ENCODE measurements at regions not wholly inside any gene's neighbourhood (a gene's known extent, or its start where the extent isn't known, plus 50 kb on each side); places are given as distances from the start of the nearest gene placed in this dataset.
"Not testable (repeated sequence)": the region's sequence is repeated elsewhere in the genome, so short reads cannot be mapped to it uniquely, and the experiment has no call there.

- TF ChIP-seq CTCF (IDR thresholded peaks at IDR 0.05; ENCODE audit: low read depth, low read length) = no peak
- in situ Hi-C loops (cut with HindIII; ENCODE audit: low sequenced_read_pairs) = no loop called here
- no peak overlapping the region for H3K4me3 ChIP-seq (ENCODE audit: low read depth, low read length)
- peak; percentile 71 for DNase-seq (ENCODE audit: low read depth, low spot score)
These were observed 266.6 kb upstream of the TBL1XR1 start for GRCh38 chr3:177463863-177464262.

GRCh38 chr3:177464392-177465256 lies 267.3 kb upstream of the TBL1XR1 start:
- in situ Hi-C loops (cut with HindIII; ENCODE audit: low sequenced_read_pairs) = no loop called here
- no peak for DNase-seq (ENCODE audit: low read depth, low spot score)
- H3K4me3 ChIP-seq (ENCODE audit: low read depth, low read length) = no peak overlapping the region
- no peak for TF ChIP-seq CTCF (IDR thresholded peaks at IDR 0.05; ENCODE audit: low read depth, low read length)

GRCh38 chr3:177465257-177465642 lies 268.0 kb upstream of the TBL1XR1 start:
- H3K4me3 ChIP-seq (ENCODE audit: low read depth, low read length) = no peak overlapping the region
- no peak for TF ChIP-seq CTCF (IDR thresholded peaks at IDR 0.05; ENCODE audit: low read depth, low read length)
- no peak for DNase-seq (ENCODE audit: low read depth, low spot score)
- in situ Hi-C loops (cut with HindIII; ENCODE audit: low sequenced_read_pairs) = no loop called here

- no peak for DNase-seq (ENCODE audit: low read depth, low spot score)
- no peak overlapping the region for H3K4me3 ChIP-seq (ENCODE audit: low read depth, low read length)
- no peak for TF ChIP-seq CTCF (IDR thresholded peaks at IDR 0.05; ENCODE audit: low read depth, low read length)
- in situ Hi-C loops (cut with HindIII; ENCODE audit: low sequenced_read_pairs) = no loop called here
These were observed 268.8 kb upstream of the TBL1XR1 start for GRCh38 chr3:177466074-177466473.

- H3K4me3 ChIP-seq (ENCODE audit: low read depth, low read length); DNase-seq (ENCODE audit: low read depth, low spot score); in situ Hi-C loops (cut with HindIII; ENCODE audit: low sequenced_read_pairs): not testable (repeated sequence)
These were observed 269.3 kb upstream of the TBL1XR1 start for GRCh38 chr3:177466622-177467021.

- TF ChIP-seq CTCF (IDR thresholded peaks at IDR 0.05; ENCODE audit: low read depth, low read length) = no peak
- no peak overlapping the region for H3K4me3 ChIP-seq (ENCODE audit: low read depth, low read length)
- no peak for DNase-seq (ENCODE audit: low read depth, low spot score)
- in situ Hi-C loops (cut with HindIII; ENCODE audit: low sequenced_read_pairs) = no loop called here
These were observed 270.1 kb upstream of the TBL1XR1 start for GRCh38 chr3:177467247-177467985.

- DNase-seq (ENCODE audit: low read depth, low spot score) = peak; percentile 99
- no peak overlapping the region for H3K4me3 ChIP-seq (ENCODE audit: low read depth, low read length)
- no peak for TF ChIP-seq CTCF (IDR thresholded peaks at IDR 0.05; ENCODE audit: low read depth, low read length)
- in situ Hi-C loops (cut with HindIII; ENCODE audit: low sequenced_read_pairs) = no loop called here
These were observed 271.0 kb upstream of the TBL1XR1 start for GRCh38 chr3:177468331-177468730.

All from astrocyte of the spinal cord (primary cell).